OCI-LY3 (cell line): ENCODE measurements at regions not wholly inside any gene's neighbourhood (a gene's known extent, or its start where the extent isn't known, plus 50 kb on each side); places are given as distances from the start of the nearest gene placed in this dataset.
A peak's percentile ranks its signal among the peaks of the same experiment; 100 is the strongest.

Experiments
- H2AFZ ChIP-seq: fragments of 200-600, 300-600 bp; shearing (Covaris generic); 2 replicates; pipeline ENCODE4 v1.6.0; 2014; ENCODE audit warnings: antibody characterized with exemption, low read depth, low read length
- H3K27ac ChIP-seq: fragments of 200-600, 300-600 bp; sonication (generic); 2 replicates; pipeline ENCODE4 v1.5.1; 2014; ENCODE audit warnings: mild to moderate bottlenecking, low read length, moderate library complexity, mixed read lengths
- H3K27me3 ChIP-seq: fragments of 200-600, 300-600 bp; sonication (generic); 2 replicates; pipeline ENCODE4 v1.6.1; 2014; ENCODE audit warnings: low read depth, low read length, mixed read lengths
- H3K36me3 ChIP-seq: fragments of 200-600, 300-600 bp; sonication (generic); replicated peaks from 2 replicates; pipeline ENCODE3; 2014; ENCODE audit warnings: low read depth, low read length, mixed read lengths
- H3K4me1 ChIP-seq: fragments of 300-600, 200-600 bp; sonication (generic); 2 replicates; pipeline ENCODE4 v1.6.1; 2014; ENCODE audit warnings: low read length, mixed read lengths
- H3K4me2 ChIP-seq: fragments of 200-600, 300-600 bp; sonication (generic); 2 replicates; pipeline ENCODE4 v1.6.1; 2014; ENCODE audit warnings: low read length, mixed read lengths
- H3K4me3 ChIP-seq: fragments of 300-600, 200-600 bp; sonication (generic); 2 replicates; pipeline ENCODE4 v1.5.1; 2014; ENCODE audit warnings: antibody characterized with exemption, mild to moderate bottlenecking, low read length, moderate library complexity
- H3K79me2 ChIP-seq: fragments of 300-600, 200-600 bp; shearing (Covaris generic); 2 replicates; pipeline ENCODE4 v1.6.1; 2014; ENCODE audit warnings: mild to moderate bottlenecking, low read length, mixed read lengths
- H3K9ac ChIP-seq: fragments of 300-600, 200-600 bp; shearing (Covaris generic); 2 replicates; pipeline ENCODE4 v1.6.0; 2014; ENCODE audit warnings: mild to moderate bottlenecking, low read length, moderate library complexity
- H3K9me3 ChIP-seq: fragments of 200-600, 300-600 bp; shearing (Covaris generic); 2 replicates; pipeline ENCODE4 v1.6.1; 2014; ENCODE audit warnings: low read length, mixed read lengths; ENCODE audit not compliant: insufficient read depth
- H4K20me1 ChIP-seq: fragments of 200-600, 300-600 bp; sonication (generic); 2 replicates; pipeline ENCODE4 v1.6.1; 2016; ENCODE audit warnings: low read length, mixed read lengths; ENCODE audit not compliant: insufficient read depth
- EZH2phosphoT487 ChIP-seq: fragments of 200-600 bp; shearing (Covaris generic); IDR thresholded peaks from 2 replicates; pipeline ENCODE4 v1.6.1; 2018; ENCODE audit warnings: antibody characterized with exemption, mixed run types, low read depth
- TF ChIP-seq, protein P1 (sequence below): fragments of 200-600, 300-600 bp; sonication (generic); IDR thresholded peaks from 2 replicates; pipeline ENCODE4 v1.5.1; 2014; ENCODE audit warnings: antibody characterized with exemption, low read length, low read depth

DNA sequence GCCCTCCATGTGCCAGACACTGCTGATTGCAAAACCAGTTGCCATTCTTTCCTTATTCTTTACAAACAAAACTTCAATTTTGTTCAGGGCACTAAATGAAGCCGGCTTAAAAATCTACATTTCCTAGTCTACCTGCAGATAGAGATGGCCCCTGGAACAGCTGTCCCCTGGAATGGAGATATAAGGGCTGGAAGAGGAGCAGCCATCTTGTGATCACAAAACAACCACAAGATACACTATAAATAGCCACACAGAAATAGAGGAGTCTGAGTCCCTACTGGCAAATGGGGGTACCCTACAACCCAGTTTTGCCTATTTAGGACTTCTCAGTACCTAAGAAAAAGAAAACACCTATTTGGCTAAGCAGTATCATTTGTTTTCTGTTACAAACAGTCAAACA is 115.9 kb upstream of the BEND6 start:
- Histone ChIP-seq H3K79me2 (no peaks in the 10 kb centered on the region), H3K27ac (no peak overlapping the region), H3K4me2 (peak overlapping the region; percentile 49), H2AFZ (0 out of 2 replicates have a peak overlapping the region, but pooled peaks have one; percentile 29), H3K36me3 (no peaks in the 10 kb centered on the region), H3K9ac (no peak overlapping the region), H4K20me1 (no peaks in the 10 kb centered on the region), H3K4me1 (peaks cover 12% of the 10 kb centered on the region; the same call in 1 of the 2 replicates), H3K9me3 (no peaks in the 10 kb centered on the region), H3K4me3 (0 out of 2 replicates have a peak overlapping the region, but pooled peaks have one; percentile 17), H3K27me3 (peaks cover 7% of the 10 kb centered on the region)
- TF ChIP-seq EZH2phosphoT487: no peak
- TF ChIP-seq, protein P1, sequence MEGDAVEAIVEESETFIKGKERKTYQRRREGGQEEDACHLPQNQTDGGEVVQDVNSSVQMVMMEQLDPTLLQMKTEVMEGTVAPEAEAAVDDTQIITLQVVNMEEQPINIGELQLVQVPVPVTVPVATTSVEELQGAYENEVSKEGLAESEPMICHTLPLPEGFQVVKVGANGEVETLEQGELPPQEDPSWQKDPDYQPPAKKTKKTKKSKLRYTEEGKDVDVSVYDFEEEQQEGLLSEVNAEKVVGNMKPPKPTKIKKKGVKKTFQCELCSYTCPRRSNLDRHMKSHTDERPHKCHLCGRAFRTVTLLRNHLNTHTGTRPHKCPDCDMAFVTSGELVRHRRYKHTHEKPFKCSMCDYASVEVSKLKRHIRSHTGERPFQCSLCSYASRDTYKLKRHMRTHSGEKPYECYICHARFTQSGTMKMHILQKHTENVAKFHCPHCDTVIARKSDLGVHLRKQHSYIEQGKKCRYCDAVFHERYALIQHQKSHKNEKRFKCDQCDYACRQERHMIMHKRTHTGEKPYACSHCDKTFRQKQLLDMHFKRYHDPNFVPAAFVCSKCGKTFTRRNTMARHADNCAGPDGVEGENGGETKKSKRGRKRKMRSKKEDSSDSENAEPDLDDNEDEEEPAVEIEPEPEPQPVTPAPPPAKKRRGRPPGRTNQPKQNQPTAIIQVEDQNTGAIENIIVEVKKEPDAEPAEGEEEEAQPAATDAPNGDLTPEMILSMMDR: no peak

DNA sequence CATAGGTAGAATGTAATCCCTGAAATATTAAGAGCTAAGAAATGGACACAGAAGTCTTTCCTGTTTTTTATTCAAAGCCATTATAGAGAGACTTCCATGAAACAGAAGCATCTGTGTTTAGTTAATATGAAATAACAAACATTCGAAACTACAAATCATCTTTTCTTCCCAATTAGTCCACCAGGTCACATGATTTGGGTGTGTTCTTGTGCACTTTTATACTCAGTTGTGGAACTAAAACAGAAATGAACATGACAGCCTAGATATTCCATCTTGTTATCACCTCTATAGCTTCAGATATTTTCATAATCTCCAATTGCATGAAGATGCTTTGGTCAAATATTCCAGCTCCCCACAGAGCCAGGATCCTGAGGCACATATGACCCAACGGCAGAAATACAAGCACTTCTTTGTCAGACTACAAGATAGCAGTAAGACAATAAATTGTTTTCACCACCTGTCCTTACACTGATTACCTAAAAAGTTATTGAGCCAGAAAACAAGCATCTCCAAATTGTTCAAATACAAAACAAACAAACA is 116.8 kb upstream of the BEND6 start:
- no peaks in the 10 kb centered on the region for H3K9me3 ChIP-seq
- TF ChIP-seq, protein P1: no peak
- TF ChIP-seq EZH2phosphoT487: no peak
- H2AFZ ChIP-seq: no peak overlapping the region
- no peak overlapping the region for H3K4me2 ChIP-seq
- no peaks in the 10 kb centered on the region for H4K20me1 ChIP-seq
- no peak overlapping the region for H3K4me3 ChIP-seq
- H3K27me3 ChIP-seq: peaks cover 7% of the 10 kb centered on the region
- H3K36me3 ChIP-seq: no peaks in the 10 kb centered on the region
- H3K79me2 ChIP-seq: no peaks in the 10 kb centered on the region
- no peak overlapping the region for H3K9ac ChIP-seq
- no peak overlapping the region for H3K27ac ChIP-seq
- H3K4me1 ChIP-seq: peaks cover 12% of the 10 kb centered on the region; the same call in 1 of the 2 replicates

DNA sequence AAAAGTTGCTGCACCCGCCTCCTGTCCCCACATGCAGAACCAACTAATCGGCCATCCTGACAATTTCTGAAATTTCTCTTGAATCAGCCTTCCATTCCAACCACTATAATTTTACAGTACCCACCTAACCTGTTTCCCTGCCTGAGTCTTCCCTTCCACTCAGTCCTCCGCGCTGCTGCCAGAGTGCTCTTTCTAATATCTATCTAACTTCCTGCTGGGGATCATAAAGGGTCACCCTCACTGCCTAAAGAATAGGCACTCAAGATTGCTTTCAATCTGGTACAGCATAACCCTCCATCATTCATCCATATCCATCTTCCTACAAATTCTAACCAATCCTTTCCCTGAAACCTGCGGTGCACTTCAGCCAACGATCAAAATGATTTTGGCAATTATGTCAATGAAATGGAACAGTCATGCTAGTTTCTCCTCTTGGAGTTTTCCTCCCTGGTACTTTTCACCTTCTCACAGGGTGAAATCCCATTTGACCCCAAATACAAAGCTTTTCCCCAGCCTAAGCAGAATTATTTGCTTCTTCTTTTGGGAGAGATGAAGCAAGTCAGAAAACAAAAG is 117.5 kb upstream of the BEND6 start:
- Histone ChIP-seq H3K27me3 (peaks cover 7% of the 10 kb centered on the region; the same call in 1 of the 2 replicates), H3K4me3 (no peak overlapping the region), H3K79me2 (no peaks in the 10 kb centered on the region), H3K27ac (no peak overlapping the region), H3K4me1 (peaks cover 12% of the 10 kb centered on the region; the same call in 1 of the 2 replicates), H4K20me1 (no peaks in the 10 kb centered on the region), H3K9me3 (no peaks in the 10 kb centered on the region), H3K36me3 (no peaks in the 10 kb centered on the region), H3K9ac (no peak overlapping the region), H3K4me2 (no peak overlapping the region), H2AFZ (no peak overlapping the region)
- TF ChIP-seq, protein P1: no peak
- no peak for TF ChIP-seq EZH2phosphoT487

DNA sequence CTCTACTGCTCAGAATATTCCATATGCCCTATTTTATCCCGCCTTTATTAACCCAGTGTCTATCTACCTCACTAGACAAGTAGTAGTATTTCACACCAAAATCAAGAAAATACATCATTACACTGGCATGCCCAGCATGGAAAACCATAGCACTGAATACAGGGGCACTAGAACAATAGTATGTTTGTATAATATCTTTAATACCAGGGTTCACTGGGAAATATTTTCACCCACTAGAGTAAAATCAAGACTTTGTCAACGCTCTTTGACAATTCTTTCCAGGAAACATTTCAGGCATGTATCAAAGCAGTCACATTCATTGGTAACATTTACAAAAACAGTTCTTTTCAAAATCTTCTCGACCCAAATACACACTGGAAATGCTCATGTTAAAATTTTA is 119.3 kb upstream of the BEND6 start:
- no peak overlapping the region for H2AFZ ChIP-seq
- no peak overlapping the region for H3K9ac ChIP-seq
- TF ChIP-seq, protein P1: no peak
- no peak for TF ChIP-seq EZH2phosphoT487
- H3K4me1 ChIP-seq: peaks cover 12% of the 10 kb centered on the region; the same call in 1 of the 2 replicates
- no peaks in the 10 kb centered on the region for H3K9me3 ChIP-seq
- no peak overlapping the region for H3K27ac ChIP-seq
- H3K4me2 ChIP-seq: no peak overlapping the region
- no peaks in the 10 kb centered on the region for H4K20me1 ChIP-seq
- peaks cover 4% of the 10 kb centered on the region; the same call in 1 of the 2 replicates for H3K27me3 ChIP-seq
- no peaks in the 10 kb centered on the region for H3K36me3 ChIP-seq
- no peak overlapping the region for H3K4me3 ChIP-seq
- H3K79me2 ChIP-seq: no peaks in the 10 kb centered on the region
